ENCODE measurements at regions not wholly inside any gene's neighbourhood (a gene's known extent, or its start where the extent isn't known, plus 50 kb on each side); places are given as distances from the start of the nearest gene placed in this dataset.
"Not testable (repeated sequence)": the region's sequence is repeated elsewhere in the genome, so short reads cannot be mapped to it uniquely, and the experiment has no call there.

- peak overlapping the region in 3 of 4 donors; percentile 42 to 58 (median 58) for H3K27ac ChIP-seq
- intact Hi-C loops (cut with DNase I): no loop called here
- no peaks in the 10 kb centered on the region for H3K36me3 ChIP-seq
- no peak overlapping the region for H3K4me3 ChIP-seq
- H3K9me3 ChIP-seq: peaks cover 0 to 16% (median 7%) of the 10 kb centered on the region in 3 donors
- 32 to 34% methylated on average over 11 of the region's 11 CpGs for whole genome bisulfite sequencing, 2 donors
- H3K27me3 ChIP-seq: no peaks in the 10 kb centered on the region
- H3K4me1 ChIP-seq: peaks cover 0 to 10% (median 4%) of the 10 kb centered on the region in 3 donors
- no peak for DNase-seq
- no peak for TF ChIP-seq CTCF (IDR thresholded peaks at IDR 0.05)
- no peak for TF ChIP-seq POLR2A (IDR thresholded peaks at IDR 0.05)
These were observed 724.6 kb upstream of the NRP1 start for GRCh38 chr10:34058845-34059614.

GRCh38 chr10:34055410-34055985 lies 721.0 kb upstream of the NRP1 start:
- no CpG with 5 or more reads among the region's 38 CpGs for WGBS, 2 donors
- H3K4me3 ChIP-seq; H3K9me3 ChIP-seq; H3K27ac ChIP-seq; H3K27me3 ChIP-seq; DNase-seq; H3K36me3 ChIP-seq; intact Hi-C loops (cut with DNase I): not testable (repeated sequence)
- peaks cover 0 to 10% (median 4%) of the 10 kb centered on the region in 3 donors for H3K4me1 ChIP-seq

GRCh38 chr10:34049887-34050286 lies 715.4 kb upstream of the NRP1 start:
- TF ChIP-seq POLR2A (IDR thresholded peaks at IDR 0.05) (no peak), CTCF (IDR thresholded peaks at IDR 0.05) (no peak)
- Histone ChIP-seq H3K4me3 (no peak overlapping the region), H3K27me3 (no peaks in the 10 kb centered on the region), H3K36me3 (no peaks in the 10 kb centered on the region), H3K9me3 (no peaks in the 10 kb centered on the region), H3K4me1 (no peaks in the 10 kb centered on the region), H3K27ac (no peak overlapping the region)
- no peak for DNase-seq
- intact Hi-C loops (cut with DNase I): no loop called here
- 42 to 59% methylated on average over 9 of the region's 9 CpGs for WGBS, 2 donors

GRCh38 chr10:34049469-34049868 lies 715.0 kb upstream of the NRP1 start:
- WGBS, 2 donors: 50 to 70% methylated on average over 3 of the region's 3 CpGs
- TF ChIP-seq POLR2A (IDR thresholded peaks at IDR 0.05) (no peak), CTCF (IDR thresholded peaks at IDR 0.05) (no peak)
- Histone ChIP-seq H3K27me3 (no peaks in the 10 kb centered on the region), H3K4me1 (no peaks in the 10 kb centered on the region), H3K9me3 (no peaks in the 10 kb centered on the region), H3K4me3 (no peak overlapping the region), H3K27ac (no peak overlapping the region), H3K36me3 (no peaks in the 10 kb centered on the region)
- intact Hi-C loops (cut with DNase I): no loop called here
- DNase-seq: no peak

- no peak overlapping the region for H3K27ac ChIP-seq
- no peak overlapping the region for H3K4me3 ChIP-seq
- no peaks in the 10 kb centered on the region for H3K9me3 ChIP-seq
- H3K4me1 ChIP-seq: no peaks in the 10 kb centered on the region
- no peaks in the 10 kb centered on the region for H3K36me3 ChIP-seq
- DNase-seq: no peak
- intact Hi-C loops (cut with DNase I): no loop called here
- TF ChIP-seq CTCF (IDR thresholded peaks at IDR 0.05) (no peak), POLR2A (IDR thresholded peaks at IDR 0.05) (no peak)
- WGBS, 2 donors: 91 to 92% methylated on average over 4 to 7 of the region's 7 CpGs
- H3K27me3 ChIP-seq: no peaks in the 10 kb centered on the region
These were observed 712.9 kb upstream of the NRP1 start for GRCh38 chr10:34047389-34047788.
